Right renal pelvis (tissue), 4 donors: ENCODE measurements at regions not wholly inside any gene's neighbourhood (a gene's known extent, or its start where the extent isn't known, plus 50 kb on each side); places are given as distances from the start of the nearest gene placed in this dataset.
A peak's percentile ranks its signal among the peaks of the same experiment; 100 is the strongest.
"Not testable (repeated sequence)": the region's sequence is repeated elsewhere in the genome, so short reads cannot be mapped to it uniquely, and the experiment has no call there.

ENCODE experiments used
- DNase-seq, 4 donors: peaks; one replicate each; pipeline ENCODE4 v3.0.0-alpha.2; 2013; ENCODE audit warnings: low read depth in 4 of 4, low spot score in 3 of 4, missing footprints in 1 of 4

GRCh38 chr2:224181534-224182155 is 142.6 kb upstream of the SERPINE2 start:
- DNase-seq = no peak

GRCh38 chr2:224180810-224181209 is 141.7 kb upstream of the SERPINE2 start:
- DNase-seq = no peak

DNA sequence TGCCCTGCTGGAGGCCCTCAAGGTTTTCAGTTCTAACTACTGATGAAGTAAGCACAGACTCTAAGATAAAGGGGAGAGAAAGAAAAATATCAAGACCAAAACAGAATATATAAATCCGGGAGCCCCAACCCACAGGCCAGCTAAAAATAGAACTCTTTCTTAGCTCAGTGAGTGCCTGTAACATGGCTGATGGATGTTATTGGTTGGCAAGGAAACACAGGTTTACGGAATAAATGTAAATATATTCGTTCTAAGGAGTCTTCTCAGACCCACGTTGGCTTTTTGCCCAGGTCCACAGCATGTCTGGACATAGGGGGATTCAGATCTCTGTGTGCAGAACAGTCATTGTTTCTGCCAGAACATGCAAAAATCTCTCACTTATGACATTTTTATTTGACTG is 139.0 kb upstream of the SERPINE2 start:
- peak in 3 of 4 donors; percentile 34 to 39 (median 38) for DNase-seq

- DNase-seq = no peak
These were observed 136.5 kb upstream of the SERPINE2 start for GRCh38 chr2:224175538-224175937.

DNA sequence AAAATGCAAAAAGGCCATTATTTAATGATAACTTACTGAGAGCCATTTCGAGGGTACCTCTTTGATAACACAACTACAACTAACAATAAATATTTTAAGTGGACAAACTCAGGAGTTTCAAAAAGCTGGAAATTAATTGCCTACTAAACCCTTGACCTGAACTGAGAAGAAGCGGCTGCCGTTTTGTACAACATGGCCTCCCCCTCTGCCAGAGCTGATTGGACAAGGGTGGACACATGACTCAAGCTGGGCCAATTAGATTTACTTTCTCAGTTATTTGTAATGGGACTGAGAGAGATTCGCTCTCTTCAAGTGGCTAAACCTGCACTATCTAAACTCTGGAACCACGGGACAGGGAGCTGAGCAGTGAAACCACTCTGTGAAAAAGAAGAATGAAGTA is 135.9 kb upstream of the SERPINE2 start:
- peak; percentile 45 to 68 (median 57) for DNase-seq

- DNase-seq = no peak
These were observed 135.4 kb upstream of the SERPINE2 start for GRCh38 chr2:224174521-224174920.

- DNase-seq = no peak
These were observed 134.8 kb upstream of the SERPINE2 start for GRCh38 chr2:224173933-224174332.

DNA sequence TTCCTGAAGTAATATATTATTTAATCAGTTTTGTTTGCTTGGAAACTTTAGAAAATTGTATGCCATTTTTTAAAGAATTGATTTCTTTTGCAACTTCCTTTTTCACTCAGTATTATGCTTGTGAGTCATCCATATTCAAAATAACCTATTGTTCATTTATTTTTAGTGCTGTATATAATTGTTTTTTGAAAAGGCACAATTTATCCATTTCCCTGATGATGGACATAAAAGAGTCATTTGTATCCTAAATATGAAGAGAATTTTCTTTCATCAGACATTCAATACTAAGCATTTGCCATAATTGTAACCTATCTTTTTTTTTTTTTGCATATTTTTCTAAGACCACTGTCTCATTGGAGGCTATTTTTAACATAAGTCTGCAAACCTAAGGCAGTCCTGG is 134.1 kb upstream of the SERPINE2 start:
- DNase-seq = no peak

DNA sequence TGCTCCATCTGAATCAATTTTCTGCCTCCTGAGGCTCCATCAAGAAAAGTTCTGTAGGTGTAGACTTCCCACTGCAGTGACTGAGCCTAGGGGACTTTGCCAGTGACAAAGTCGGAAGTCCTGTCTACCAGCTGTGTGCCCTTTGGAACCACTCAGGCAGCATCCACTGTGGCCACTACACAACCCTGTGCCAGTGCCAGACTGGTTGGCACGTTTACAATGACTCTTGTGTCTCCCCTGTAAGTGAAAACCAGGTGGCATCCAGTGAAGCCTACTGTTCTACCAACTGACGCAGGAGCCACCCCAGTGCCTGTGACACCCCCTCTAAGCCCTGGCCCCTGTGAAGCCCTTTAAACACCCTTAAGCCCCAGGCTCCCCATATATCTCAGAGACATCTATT is 132.1 kb upstream of the SERPINE2 start:
- DNase-seq = no peak

GRCh38 chr2:224169847-224170246 is 130.8 kb upstream of the SERPINE2 start:
- no peak for DNase-seq

DNA sequence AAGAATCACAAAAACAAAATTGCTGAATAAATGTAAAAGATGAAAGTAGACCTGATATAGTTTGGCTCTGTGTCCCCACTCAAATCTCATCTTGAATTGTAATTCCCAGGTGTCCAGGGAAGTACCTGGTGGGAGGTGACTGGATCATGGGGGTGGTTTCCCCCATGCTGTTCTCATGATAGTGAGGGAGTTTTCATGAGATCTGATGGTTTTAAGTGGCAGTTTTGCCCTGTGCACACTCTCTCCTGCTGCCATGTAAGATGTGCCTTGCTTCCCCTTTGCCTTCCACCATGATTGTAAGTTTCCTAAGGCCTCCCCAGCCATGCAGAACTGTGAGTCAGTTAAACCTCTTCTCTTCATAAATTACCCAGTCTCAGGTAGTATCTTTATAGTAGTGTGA is 128.7 kb upstream of the SERPINE2 start:
- not testable (repeated sequence) for DNase-seq

DNA sequence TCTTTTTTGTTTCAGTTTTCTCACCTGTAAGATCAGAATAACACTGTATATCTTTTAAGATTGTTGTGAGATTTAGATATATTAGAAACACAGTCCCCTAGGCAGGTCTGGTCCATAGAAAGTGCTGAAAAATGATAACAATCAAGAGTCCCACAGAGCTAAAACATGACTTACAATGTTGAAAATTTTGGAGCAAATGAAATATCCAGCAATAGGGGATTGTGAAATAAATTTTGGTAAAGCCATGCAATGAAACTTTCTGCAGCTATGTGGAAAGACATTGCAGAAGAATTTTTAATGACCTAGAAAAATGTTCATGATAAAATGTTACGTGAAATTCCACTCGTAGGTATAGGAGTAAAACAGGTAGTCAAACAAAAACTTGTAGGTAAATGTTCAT is 127.6 kb upstream of the SERPINE2 start:
- no peak for DNase-seq

- no peak for DNase-seq
These were observed 126.8 kb upstream of the SERPINE2 start for GRCh38 chr2:224165901-224166319.

DNA sequence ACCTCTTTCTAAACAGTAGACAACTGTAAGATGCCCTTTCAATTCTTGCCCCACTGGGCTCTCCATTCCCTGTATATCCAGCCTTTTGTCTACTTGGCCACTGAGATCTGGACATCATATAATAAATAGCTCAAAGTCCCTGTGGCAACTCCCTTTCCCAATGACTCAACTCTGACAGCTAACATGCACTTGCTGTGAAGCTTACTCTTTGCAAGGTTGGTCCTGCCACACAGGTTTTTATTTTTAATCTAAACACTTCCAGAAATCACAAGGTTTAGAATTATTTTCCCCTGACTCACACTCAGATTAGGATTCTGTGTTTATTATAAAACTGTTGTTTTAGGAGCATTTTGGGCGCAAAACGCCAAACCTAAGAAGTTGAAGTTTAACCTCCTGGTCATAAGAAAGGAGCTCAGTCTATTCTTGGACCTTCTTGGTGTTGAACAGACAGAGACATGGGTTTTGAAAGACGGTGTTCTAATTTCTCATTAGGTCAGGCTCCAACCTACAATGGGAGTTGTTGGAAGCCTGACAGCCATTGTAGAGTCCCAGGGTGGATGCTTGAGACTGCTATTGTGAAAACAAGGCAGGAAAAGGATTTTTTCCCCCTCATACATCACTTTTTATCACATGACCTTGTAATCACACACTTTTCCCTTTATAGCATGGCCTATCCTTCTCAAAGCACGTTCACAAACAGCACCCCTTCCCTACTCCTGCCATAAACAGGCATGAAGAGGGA is 124.7 kb upstream of the SERPINE2 start:
- DNase-seq = no peak

GRCh38 chr2:224162122-224162521 is 123.0 kb upstream of the SERPINE2 start:
- no peak for DNase-seq

DNA sequence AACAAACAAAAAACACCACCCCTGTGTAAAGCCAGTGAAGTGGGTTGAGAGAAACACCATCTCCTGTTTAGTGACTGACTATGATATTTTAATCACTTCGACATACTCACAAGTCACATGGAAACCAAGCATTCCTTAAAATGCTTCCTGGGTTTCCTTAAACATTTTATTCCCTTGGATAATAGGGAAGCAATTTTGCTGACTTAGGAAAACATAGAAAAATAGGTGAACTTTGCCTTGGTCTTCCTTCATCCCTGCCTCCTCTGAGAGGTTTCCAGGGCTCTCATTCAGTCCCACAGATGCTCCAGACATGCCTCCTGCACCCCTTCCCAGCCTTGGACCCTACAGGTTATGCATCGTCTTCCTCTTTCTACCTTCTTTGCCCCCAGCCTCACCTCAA is 122.6 kb upstream of the SERPINE2 start:
- DNase-seq = no peak

GRCh38 chr2:224160917-224161316 is 121.8 kb upstream of the SERPINE2 start:
- DNase-seq = no peak

DNA sequence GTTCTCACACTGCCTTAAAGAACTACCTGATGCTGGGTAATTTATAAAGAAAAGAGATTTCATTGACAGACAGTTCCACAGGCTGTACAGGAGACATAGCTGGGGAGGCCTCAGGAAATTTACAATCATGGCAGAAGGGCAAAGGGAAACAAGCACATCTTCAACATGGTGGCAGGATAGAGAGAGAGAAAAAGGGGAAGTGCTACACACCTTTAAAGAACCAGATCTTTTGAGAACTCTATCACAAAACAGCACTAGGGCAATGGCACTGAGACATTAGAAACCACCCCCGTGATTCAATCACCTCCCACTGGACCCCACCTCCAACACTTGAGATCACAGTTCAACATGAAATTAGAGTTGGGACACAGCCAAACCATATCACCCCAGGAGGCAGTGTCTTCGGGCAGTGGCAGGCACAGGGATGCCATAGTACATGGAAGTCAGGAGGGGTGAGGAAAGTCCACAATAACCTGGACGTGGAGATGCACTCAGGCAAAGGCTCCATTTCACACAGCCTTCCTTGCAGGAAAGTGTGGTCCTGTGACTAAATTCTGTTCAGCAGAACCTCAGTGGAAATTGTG is 120.4 kb upstream of the SERPINE2 start:
- DNase-seq = no peak

GRCh38 chr2:224158831-224159230 is 119.7 kb upstream of the SERPINE2 start:
- DNase-seq = no peak

DNA sequence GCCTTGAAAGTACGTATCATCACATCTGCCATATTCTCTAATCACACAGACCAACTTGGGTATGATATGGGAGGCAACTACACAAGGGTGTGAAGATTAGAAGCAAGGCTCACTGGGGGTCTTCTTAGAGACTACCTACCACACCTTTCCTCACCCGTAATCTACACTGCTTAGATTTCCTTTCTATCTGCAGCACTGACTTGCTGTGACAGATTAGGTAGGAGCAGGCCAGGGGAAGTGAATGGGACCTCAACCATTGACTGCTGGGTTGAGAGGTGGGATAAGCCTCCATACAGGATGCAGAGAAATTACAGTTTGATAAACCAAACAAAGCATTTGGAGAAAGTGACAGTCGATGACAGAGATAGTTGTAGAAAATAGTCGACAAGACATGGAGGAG is 119.0 kb upstream of the SERPINE2 start:
- no peak for DNase-seq

DNA sequence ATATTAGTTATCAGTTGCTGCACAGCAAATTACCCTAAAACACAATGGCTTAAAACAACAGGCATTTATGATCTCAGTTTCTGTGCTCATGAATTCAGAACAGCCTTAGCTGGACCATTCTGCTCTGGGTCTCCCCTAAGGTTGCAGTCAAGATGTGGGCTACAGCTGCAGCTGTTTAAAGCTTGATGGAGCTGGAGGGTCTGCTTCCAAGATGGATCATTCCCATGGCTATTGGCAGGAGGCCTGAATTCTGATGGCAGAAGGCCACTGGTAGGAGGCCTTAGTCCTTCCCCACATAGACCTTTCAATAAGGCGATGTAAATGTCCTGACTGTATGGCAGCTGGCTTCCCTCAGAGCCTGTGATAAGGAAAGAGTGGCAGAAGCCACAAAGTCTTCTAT is 118.6 kb upstream of the SERPINE2 start:
- DNase-seq = no peak

DNA sequence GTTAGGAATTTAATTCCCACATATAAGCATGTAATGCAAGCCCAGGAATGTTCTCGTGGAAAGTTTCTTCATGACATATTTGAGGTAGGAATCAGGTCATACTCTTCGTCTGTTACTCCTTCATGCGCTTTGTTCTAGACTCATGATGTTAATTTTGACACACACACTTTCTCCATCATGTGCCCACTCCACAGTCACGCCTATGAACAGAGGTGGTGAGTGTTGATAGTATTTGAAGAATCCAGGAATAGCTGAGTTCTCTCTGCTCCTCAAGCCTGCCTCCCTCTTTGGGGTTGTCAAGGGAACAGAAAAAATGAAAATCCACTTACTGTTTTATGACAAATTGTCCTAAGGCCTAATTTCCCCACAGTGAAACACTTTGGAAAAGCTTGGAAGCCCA is 117.3 kb upstream of the SERPINE2 start:
- DNase-seq = no peak
